NCI-H748 treated with DMSO at 0.1 percent for 48 hours (cell line): ENCODE measurements at regions not wholly inside any gene's neighbourhood (a gene's known extent, or its start where the extent isn't known, plus 50 kb on each side); places are given as distances from the start of the nearest gene placed in this dataset.
"Not testable (repeated sequence)": the region's sequence is repeated elsewhere in the genome, so short reads cannot be mapped to it uniquely, and the experiment has no call there.

ENCODE experiments used
- DNase-seq: peaks from one replicate; lab custom pipeline; 2025; lab: John Stamatoyannopoulos, UW

- DNase-seq, result peak; percentile 37
These were observed 1131.1 kb downstream of the TMEM121 start for GRCh38 chr14:106657460-106657859.

GRCh38 chr14:106658066-106658860 lies 1131.9 kb downstream of the TMEM121 start:
- DNase-seq, result not testable (repeated sequence)

GRCh38 chr14:106661561-106661960 lies 1135.2 kb downstream of the TMEM121 start:
- peak; percentile 6 for DNase-seq

- DNase-seq, result no peak
These were observed 1136.7 kb downstream of the TMEM121 start for GRCh38 chr14:106662936-106663550.

GRCh38 chr14:106663805-106664410 lies 1137.5 kb downstream of the TMEM121 start:
- not testable (repeated sequence) for DNase-seq

- DNase-seq, result no peak
These were observed 1139.4 kb downstream of the TMEM121 start for GRCh38 chr14:106665814-106666213.

GRCh38 chr14:106666341-106666740 lies 1140.0 kb downstream of the TMEM121 start:
- no peak for DNase-seq

- DNase-seq, result no peak
These were observed 1143.6 kb downstream of the TMEM121 start for GRCh38 chr14:106670011-106670410.

- DNase-seq, result not testable (repeated sequence)
These were observed 1147.7 kb downstream of the TMEM121 start for GRCh38 chr14:106674093-106674492.

GRCh38 chr14:106674509-106675125 lies 1148.2 kb downstream of the TMEM121 start:
- not testable (repeated sequence) for DNase-seq

GRCh38 chr14:106675716-106676115 lies 1149.3 kb downstream of the TMEM121 start:
- not testable (repeated sequence) for DNase-seq

- DNase-seq, result no peak
These were observed 1153.4 kb downstream of the TMEM121 start for GRCh38 chr14:106679776-106680175.

- no peak for DNase-seq
These were observed 1154.8 kb downstream of the TMEM121 start for GRCh38 chr14:106681161-106681560.

- DNase-seq, result no peak
These were observed 1155.2 kb downstream of the TMEM121 start for GRCh38 chr14:106681568-106681967.

GRCh38 chr14:106683631-106684030 lies 1157.2 kb downstream of the TMEM121 start:
- DNase-seq, result no peak

- DNase-seq, result no peak
These were observed 1160.2 kb downstream of the TMEM121 start for GRCh38 chr14:106686533-106686932.

- no peak for DNase-seq
These were observed 1164.0 kb downstream of the TMEM121 start for GRCh38 chr14:106690333-106690891.

- DNase-seq, result no peak
These were observed 1165.4 kb downstream of the TMEM121 start for GRCh38 chr14:106691601-106692291.

- DNase-seq, result no peak
These were observed 1168.4 kb downstream of the TMEM121 start for GRCh38 chr14:106694638-106695393.

GRCh38 chr14:106698620-106699267 lies 1172.4 kb downstream of the TMEM121 start:
- not testable (repeated sequence) for DNase-seq
